ENCODE measurements at regions not wholly inside any gene's neighbourhood (a gene's known extent, or its start where the extent isn't known, plus 50 kb on each side); places are given as distances from the start of the nearest gene placed in this dataset.

DNA sequence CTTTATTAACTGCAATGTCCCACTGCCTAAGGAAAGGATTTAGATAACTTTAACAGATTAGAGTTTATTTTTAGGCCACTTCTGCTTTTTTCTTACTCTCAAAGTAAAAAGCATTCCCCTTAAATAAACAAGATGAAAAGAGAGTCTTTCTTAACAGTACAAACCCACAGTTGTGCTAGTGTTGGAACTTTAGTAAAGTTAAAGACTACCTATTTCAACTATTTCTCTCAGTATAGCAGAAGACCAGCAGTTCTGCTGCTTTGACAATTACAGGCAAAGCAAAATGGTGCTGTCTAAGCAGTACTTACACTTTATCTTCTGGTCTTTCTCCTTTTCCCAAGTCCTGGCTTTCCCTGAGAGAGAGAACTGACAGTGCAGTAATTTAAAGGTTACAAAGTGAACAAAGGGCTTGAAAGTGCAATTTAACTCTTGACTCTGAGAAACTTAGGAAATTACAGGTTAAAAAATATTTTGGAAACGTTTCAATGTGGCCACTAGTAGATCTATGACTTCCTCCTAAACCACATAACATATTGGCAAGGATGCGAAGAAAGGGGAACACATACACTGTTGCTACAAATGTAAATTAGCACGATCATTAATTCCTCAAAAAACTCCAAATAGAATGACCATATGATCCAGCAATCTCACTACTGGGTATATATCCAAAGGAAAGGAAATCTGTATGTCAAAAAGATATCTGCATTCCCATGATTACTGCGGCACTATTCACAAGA is 135.4 kb upstream of the POGK start:
- no peak for DNase-seq (ENCODE audit: low read depth in 1 of 2, low spot score in 1 of 2)
- TF ChIP-seq GABPA (IDR thresholded peaks at IDR 0.05; ENCODE audit: low read depth): no peak
- TF ChIP-seq, protein P1, sequence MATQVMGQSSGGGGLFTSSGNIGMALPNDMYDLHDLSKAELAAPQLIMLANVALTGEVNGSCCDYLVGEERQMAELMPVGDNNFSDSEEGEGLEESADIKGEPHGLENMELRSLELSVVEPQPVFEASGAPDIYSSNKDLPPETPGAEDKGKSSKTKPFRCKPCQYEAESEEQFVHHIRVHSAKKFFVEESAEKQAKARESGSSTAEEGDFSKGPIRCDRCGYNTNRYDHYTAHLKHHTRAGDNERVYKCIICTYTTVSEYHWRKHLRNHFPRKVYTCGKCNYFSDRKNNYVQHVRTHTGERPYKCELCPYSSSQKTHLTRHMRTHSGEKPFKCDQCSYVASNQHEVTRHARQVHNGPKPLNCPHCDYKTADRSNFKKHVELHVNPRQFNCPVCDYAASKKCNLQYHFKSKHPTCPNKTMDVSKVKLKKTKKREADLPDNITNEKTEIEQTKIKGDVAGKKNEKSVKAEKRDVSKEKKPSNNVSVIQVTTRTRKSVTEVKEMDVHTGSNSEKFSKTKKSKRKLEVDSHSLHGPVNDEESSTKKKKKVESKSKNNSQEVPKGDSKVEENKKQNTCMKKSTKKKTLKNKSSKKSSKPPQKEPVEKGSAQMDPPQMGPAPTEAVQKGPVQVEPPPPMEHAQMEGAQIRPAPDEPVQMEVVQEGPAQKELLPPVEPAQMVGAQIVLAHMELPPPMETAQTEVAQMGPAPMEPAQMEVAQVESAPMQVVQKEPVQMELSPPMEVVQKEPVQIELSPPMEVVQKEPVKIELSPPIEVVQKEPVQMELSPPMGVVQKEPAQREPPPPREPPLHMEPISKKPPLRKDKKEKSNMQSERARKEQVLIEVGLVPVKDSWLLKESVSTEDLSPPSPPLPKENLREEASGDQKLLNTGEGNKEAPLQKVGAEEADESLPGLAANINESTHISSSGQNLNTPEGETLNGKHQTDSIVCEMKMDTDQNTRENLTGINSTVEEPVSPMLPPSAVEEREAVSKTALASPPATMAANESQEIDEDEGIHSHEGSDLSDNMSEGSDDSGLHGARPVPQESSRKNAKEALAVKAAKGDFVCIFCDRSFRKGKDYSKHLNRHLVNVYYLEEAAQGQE (IDR thresholded peaks at IDR 0.05; ENCODE audit: insufficient replicate concordance, low read depth): no peak
- TF ChIP-seq, protein P2, sequence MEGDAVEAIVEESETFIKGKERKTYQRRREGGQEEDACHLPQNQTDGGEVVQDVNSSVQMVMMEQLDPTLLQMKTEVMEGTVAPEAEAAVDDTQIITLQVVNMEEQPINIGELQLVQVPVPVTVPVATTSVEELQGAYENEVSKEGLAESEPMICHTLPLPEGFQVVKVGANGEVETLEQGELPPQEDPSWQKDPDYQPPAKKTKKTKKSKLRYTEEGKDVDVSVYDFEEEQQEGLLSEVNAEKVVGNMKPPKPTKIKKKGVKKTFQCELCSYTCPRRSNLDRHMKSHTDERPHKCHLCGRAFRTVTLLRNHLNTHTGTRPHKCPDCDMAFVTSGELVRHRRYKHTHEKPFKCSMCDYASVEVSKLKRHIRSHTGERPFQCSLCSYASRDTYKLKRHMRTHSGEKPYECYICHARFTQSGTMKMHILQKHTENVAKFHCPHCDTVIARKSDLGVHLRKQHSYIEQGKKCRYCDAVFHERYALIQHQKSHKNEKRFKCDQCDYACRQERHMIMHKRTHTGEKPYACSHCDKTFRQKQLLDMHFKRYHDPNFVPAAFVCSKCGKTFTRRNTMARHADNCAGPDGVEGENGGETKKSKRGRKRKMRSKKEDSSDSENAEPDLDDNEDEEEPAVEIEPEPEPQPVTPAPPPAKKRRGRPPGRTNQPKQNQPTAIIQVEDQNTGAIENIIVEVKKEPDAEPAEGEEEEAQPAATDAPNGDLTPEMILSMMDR (IDR thresholded peaks at IDR 0.05; ENCODE audit: insufficient read depth, low read length): no peak
- peak; percentile 56 for TF ChIP-seq SPI1 (IDR thresholded peaks at IDR 0.05; ENCODE audit: borderline replicate concordance, low read depth)
- TF ChIP-seq POLR2AphosphoS5 (IDR thresholded peaks at IDR 0.05; ENCODE audit: low read depth): no peak
- peaks cover 2% of the 10 kb centered on the region for H3K27me3 ChIP-seq (ENCODE audit: insufficient read depth, poor library complexity, severe bottlenecking)
- no peak overlapping the region for H3K27ac ChIP-seq (replicated peaks)
- H3K4me3 ChIP-seq (replicated peaks; ENCODE audit: insufficient read depth, low read length): no peak overlapping the region

DNA sequence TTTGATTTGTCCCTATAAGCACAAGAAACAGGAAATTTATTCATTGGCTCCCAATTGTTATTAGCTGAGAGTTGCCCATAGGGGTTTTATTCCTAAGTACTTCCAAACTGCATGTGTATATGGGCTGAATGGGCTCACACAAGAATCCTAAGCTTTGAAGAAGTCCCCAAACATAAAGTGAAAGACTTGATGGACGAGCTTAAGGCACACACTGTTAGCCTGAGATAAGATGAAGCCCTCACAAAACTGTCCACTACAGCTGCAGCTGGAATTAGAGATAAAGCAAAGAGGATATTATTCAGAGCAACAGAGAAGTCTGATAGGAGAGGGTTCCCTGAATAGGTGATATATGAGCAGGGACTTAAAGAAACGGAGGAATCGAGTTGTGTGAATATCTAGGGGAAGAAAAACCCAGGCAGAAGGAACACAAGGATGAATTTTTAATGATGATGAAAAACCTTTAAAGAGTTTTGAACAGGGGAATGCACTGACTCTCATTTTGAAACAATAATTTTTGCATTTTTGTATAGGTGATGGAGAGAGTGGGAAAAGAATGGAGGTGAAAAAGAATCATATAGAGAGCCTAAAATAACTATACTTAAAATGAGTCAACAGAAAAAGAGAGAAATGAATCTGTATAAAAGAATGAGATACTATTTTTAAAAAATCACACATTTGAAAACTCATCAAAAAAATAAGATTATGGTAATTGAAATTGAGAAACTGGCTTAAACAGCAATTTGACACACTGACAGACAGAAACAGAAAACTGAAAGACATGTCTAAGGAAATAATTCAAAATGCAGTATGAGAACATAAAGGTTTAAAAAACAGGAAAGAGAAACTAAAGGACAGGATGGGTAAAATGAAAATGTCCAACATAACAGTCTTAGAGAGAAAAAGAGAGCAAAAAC is 133.6 kb upstream of the POGK start:
- TF ChIP-seq, protein P2 (IDR thresholded peaks at IDR 0.05; ENCODE audit: insufficient read depth, low read length): no peak
- TF ChIP-seq POLR2AphosphoS5 (IDR thresholded peaks at IDR 0.05; ENCODE audit: low read depth): no peak
- TF ChIP-seq SPI1 (IDR thresholded peaks at IDR 0.05; ENCODE audit: borderline replicate concordance, low read depth): no peak
- TF ChIP-seq, protein P1 (IDR thresholded peaks at IDR 0.05; ENCODE audit: insufficient replicate concordance, low read depth): no peak
- TF ChIP-seq GABPA (IDR thresholded peaks at IDR 0.05; ENCODE audit: low read depth): no peak
- no peak for DNase-seq (ENCODE audit: low read depth in 1 of 2, low spot score in 1 of 2)
- Histone ChIP-seq H3K27ac (replicated peaks) (no peak overlapping the region), H3K27me3 (ENCODE audit: insufficient read depth, poor library complexity, severe bottlenecking) (peaks cover 2% of the 10 kb centered on the region), H3K4me3 (replicated peaks; ENCODE audit: insufficient read depth, low read length) (no peak overlapping the region)

DNA sequence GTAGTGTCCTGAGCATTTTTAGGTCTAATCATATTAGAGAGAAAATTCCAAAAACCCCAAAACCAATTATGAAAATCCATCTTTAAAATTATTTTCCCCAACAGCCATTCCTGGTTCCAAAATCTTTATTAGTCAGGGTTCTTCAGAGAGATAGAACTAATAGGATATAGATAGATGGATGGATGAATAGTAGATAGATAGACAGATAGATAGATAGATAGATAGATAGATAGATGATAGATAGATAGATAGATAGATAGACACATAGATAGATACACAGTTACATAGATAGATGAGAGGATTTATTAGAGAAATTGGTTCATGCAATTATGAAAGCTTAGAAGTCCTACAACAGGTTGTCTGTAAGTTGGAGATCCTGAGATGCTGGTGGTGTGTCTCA is 122.7 kb upstream of the POGK start:
- TF ChIP-seq, protein P2 (IDR thresholded peaks at IDR 0.05; ENCODE audit: insufficient read depth, low read length): no peak
- TF ChIP-seq, protein P1 (IDR thresholded peaks at IDR 0.05; ENCODE audit: insufficient replicate concordance, low read depth): no peak
- TF ChIP-seq SPI1 (IDR thresholded peaks at IDR 0.05; ENCODE audit: borderline replicate concordance, low read depth) (no peak), GABPA (IDR thresholded peaks at IDR 0.05; ENCODE audit: low read depth) (no peak), POLR2AphosphoS5 (IDR thresholded peaks at IDR 0.05; ENCODE audit: low read depth) (no peak)
- H3K27ac ChIP-seq (replicated peaks): no peak overlapping the region
- no peak for DNase-seq (ENCODE audit: low read depth in 1 of 2, low spot score in 1 of 2)
- H3K4me3 ChIP-seq (replicated peaks; ENCODE audit: insufficient read depth, low read length): no peak overlapping the region
- no peaks in the 10 kb centered on the region for H3K27me3 ChIP-seq (ENCODE audit: insufficient read depth, poor library complexity, severe bottlenecking)
